OCI-LY1 (cell line): ENCODE measurements at regions not wholly inside any gene's neighbourhood (a gene's known extent, or its start where the extent isn't known, plus 50 kb on each side); places are given as distances from the start of the nearest gene placed in this dataset.

ENCODE experiments used
- H2AFZ ChIP-seq: fragments of 200-600 bp; sonication (generic), shearing (Covaris generic); 2 replicates; pipeline ENCODE4 v1.6.0; 2014; ENCODE audit warnings: antibody characterized with exemption, mild to moderate bottlenecking, low read length
- H3F3A ChIP-seq: fragments of 200-600 bp; sonication (generic), shearing (Covaris generic); 2 replicates; pipeline ENCODE4 v1.6.0; 2014; ENCODE audit warnings: mild to moderate bottlenecking, antibody characterized with exemption, low read length, moderate library complexity; ENCODE audit not compliant: insufficient read depth
- H3K27ac ChIP-seq: fragments of 200-600 bp; sonication (generic); 2 replicates; pipeline ENCODE4 v1.5.1; 2014; ENCODE audit warnings: low read length, mixed run types, mild to moderate bottlenecking, low read depth; ENCODE audit not compliant: poor library complexity, severe bottlenecking
- H3K27me3 ChIP-seq: fragments of 200-600 bp; sonication (generic); 2 replicates; pipeline ENCODE4 v1.6.0; 2014; ENCODE audit warnings: antibody characterized with exemption, mild to moderate bottlenecking, low read length, moderate library complexity; ENCODE audit not compliant: insufficient read depth
- H3K36me3 ChIP-seq: fragments of 200-600 bp; sonication (generic); 2 replicates; pipeline ENCODE4 v1.6.1; 2014; ENCODE audit warnings: mild to moderate bottlenecking, antibody characterized with exemption, low read length, moderate library complexity, mixed read lengths; ENCODE audit not compliant: insufficient read depth
- H3K4me1 ChIP-seq: fragments of 200-600 bp; sonication (generic); 2 replicates; pipeline ENCODE4 v1.5.1; 2014; ENCODE audit warnings: mild to moderate bottlenecking, low read length, moderate library complexity; ENCODE audit not compliant: insufficient read depth, severe bottlenecking
- H3K4me2 ChIP-seq: fragments of 200-600 bp; sonication (generic), shearing (Covaris generic); 2 replicates; pipeline ENCODE4 v1.6.1; 2014; ENCODE audit warnings: low read length
- H3K4me3 ChIP-seq: fragments of 200-600 bp; sonication (generic); 2 replicates; pipeline ENCODE4 v1.5.1; 2014; ENCODE audit warnings: low read length, low read depth, mild to moderate bottlenecking, mixed read lengths; ENCODE audit not compliant: poor library complexity, severe bottlenecking
- H3K79me2 ChIP-seq: fragments of 200-600 bp; shearing (Covaris generic); 2 replicates; pipeline ENCODE4 v1.6.1; 2016; ENCODE audit warnings: mixed run types, low read length, mixed read lengths; ENCODE audit not compliant: insufficient read depth
- H3K9ac ChIP-seq: fragments of 200-600 bp; sonication (generic), shearing (Covaris generic); 2 replicates; pipeline ENCODE4 v1.6.1; 2014; ENCODE audit warnings: mild to moderate bottlenecking, low read length, mixed read lengths
- H3K9me2 ChIP-seq: fragments of 200-600 bp; sonication (generic), shearing (Covaris generic); 2 replicates; pipeline ENCODE4 v1.6.1; 2014; ENCODE audit warnings: low read depth, mild to moderate bottlenecking, low read length, mixed read lengths
- H3K9me3 ChIP-seq: fragments of 200-600 bp; shearing (Covaris generic); 2 replicates; pipeline ENCODE4 v1.6.1; 2014; ENCODE audit warnings: low read length, mixed read lengths
- H4K20me1 ChIP-seq: fragments of 200-600 bp; sonication (generic), shearing (Covaris generic); 2 replicates; pipeline ENCODE4 v1.6.0; 2016; ENCODE audit warnings: mild to moderate bottlenecking, low read length; ENCODE audit not compliant: insufficient read depth
- EZH2 ChIP-seq: fragments of 200-600 bp; sonication (generic), shearing (Covaris generic); IDR thresholded peaks from 2 replicates; pipeline ENCODE4 v1.8.0; 2017; ENCODE audit warnings: borderline replicate concordance, mixed run types, mild to moderate bottlenecking, antibody characterized with exemption, low read length, moderate library complexity, mixed read lengths
- TF ChIP-seq, protein P1 (sequence below): fragments of 200-600 bp; sonication (generic), shearing (Covaris generic); IDR thresholded peaks from 2 replicates; pipeline ENCODE4 v1.5.1; 2017; ENCODE audit warnings: mild to moderate bottlenecking, antibody characterized with exemption, low read length, moderate library complexity, mixed read lengths

DNA sequence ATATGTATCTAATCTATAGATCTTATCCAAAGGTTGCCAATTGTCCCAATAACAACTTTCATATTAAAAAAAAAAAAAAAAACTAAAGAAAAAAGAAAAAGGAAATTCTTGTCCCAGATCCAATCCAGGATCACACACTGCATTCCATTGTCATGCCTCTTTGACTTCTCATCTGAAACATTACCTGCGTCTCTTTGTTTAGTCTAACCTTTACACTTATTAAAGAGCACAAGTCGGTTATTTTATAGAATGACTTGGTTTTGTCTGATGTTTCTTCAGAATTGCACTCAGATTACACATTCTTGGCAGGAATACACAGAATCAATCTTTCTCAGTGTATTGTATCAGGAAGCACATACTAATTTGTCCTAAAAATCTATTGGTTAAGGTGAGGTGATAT, 392.5 kb upstream of the KLHL29 start:
- TF ChIP-seq, protein P1, sequence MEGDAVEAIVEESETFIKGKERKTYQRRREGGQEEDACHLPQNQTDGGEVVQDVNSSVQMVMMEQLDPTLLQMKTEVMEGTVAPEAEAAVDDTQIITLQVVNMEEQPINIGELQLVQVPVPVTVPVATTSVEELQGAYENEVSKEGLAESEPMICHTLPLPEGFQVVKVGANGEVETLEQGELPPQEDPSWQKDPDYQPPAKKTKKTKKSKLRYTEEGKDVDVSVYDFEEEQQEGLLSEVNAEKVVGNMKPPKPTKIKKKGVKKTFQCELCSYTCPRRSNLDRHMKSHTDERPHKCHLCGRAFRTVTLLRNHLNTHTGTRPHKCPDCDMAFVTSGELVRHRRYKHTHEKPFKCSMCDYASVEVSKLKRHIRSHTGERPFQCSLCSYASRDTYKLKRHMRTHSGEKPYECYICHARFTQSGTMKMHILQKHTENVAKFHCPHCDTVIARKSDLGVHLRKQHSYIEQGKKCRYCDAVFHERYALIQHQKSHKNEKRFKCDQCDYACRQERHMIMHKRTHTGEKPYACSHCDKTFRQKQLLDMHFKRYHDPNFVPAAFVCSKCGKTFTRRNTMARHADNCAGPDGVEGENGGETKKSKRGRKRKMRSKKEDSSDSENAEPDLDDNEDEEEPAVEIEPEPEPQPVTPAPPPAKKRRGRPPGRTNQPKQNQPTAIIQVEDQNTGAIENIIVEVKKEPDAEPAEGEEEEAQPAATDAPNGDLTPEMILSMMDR: no peak
- TF ChIP-seq EZH2: no peak
- no peaks in the 10 kb centered on the region for H3K9me3 ChIP-seq
- H3K36me3 ChIP-seq: no peaks in the 10 kb centered on the region
- H4K20me1 ChIP-seq: no peaks in the 10 kb centered on the region
- no peak overlapping the region for H2AFZ ChIP-seq
- no peak overlapping the region for H3K27ac ChIP-seq
- no peaks in the 10 kb centered on the region for H3K27me3 ChIP-seq
- H3K9ac ChIP-seq: no peak overlapping the region
- H3K4me1 ChIP-seq: no peaks in the 10 kb centered on the region
- no peaks in the 10 kb centered on the region for H3K79me2 ChIP-seq
- H3F3A ChIP-seq: no peaks in the 10 kb centered on the region
- no peak overlapping the region for H3K4me2 ChIP-seq
- no peak overlapping the region for H3K4me3 ChIP-seq
- H3K9me2 ChIP-seq: no peaks in the 10 kb centered on the region

DNA sequence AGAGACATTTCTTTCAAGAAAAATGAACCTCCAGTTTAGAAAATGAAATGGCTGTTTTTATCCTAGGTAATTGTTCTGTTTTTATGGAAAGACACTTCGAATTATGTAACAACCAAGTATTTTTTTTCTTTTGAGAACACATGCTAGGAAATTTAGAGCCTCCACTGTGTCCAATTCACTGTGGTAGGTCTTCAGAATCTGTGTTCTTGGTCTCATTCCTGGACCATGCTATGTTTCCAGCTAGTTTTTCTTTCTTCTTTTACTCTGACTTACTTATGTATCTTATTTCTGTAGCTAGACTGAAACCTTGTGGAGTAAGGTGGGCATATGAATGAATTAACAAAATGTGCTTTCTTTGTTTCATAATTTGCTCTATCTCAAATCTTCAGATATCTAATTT, 391.7 kb upstream of the KLHL29 start:
- no peaks in the 10 kb centered on the region for H3F3A ChIP-seq
- no peaks in the 10 kb centered on the region for H4K20me1 ChIP-seq
- TF ChIP-seq EZH2: no peak
- TF ChIP-seq, protein P1: no peak
- H3K4me1 ChIP-seq: no peaks in the 10 kb centered on the region
- H3K27me3 ChIP-seq: no peaks in the 10 kb centered on the region
- no peak overlapping the region for H2AFZ ChIP-seq
- H3K4me2 ChIP-seq: no peak overlapping the region
- no peak overlapping the region for H3K4me3 ChIP-seq
- no peak overlapping the region for H3K27ac ChIP-seq
- H3K36me3 ChIP-seq: no peaks in the 10 kb centered on the region
- H3K9me3 ChIP-seq: no peaks in the 10 kb centered on the region
- H3K9me2 ChIP-seq: no peaks in the 10 kb centered on the region
- H3K9ac ChIP-seq: no peak overlapping the region
- H3K79me2 ChIP-seq: no peaks in the 10 kb centered on the region

DNA sequence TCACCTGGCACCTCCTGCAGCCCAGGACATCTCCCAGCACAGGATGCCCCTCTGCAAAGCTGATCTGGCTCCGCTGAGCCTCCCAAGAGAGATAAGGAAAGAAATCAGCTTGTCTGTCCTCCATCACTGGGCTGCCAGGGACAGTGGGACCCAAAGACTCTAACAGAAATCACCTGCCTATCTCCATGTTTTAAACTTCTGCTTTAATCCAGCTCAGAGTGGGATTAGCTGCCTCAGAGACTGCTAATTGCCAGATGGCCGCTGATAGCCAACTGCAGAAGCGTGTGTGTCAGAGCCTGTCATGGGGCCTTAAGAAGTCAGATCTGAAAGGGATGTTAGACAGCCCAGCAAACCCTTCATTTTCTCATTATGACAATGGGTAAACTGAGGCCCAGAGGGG, 389.4 kb upstream of the KLHL29 start:
- no peaks in the 10 kb centered on the region for H3K9me2 ChIP-seq
- no peaks in the 10 kb centered on the region for H3F3A ChIP-seq
- H3K27me3 ChIP-seq: no peaks in the 10 kb centered on the region
- no peaks in the 10 kb centered on the region for H3K79me2 ChIP-seq
- H3K9ac ChIP-seq: no peak overlapping the region
- no peak for TF ChIP-seq EZH2
- TF ChIP-seq, protein P1: no peak
- H3K36me3 ChIP-seq: no peaks in the 10 kb centered on the region
- H3K4me1 ChIP-seq: no peaks in the 10 kb centered on the region
- no peak overlapping the region for H3K4me3 ChIP-seq
- no peak overlapping the region for H2AFZ ChIP-seq
- no peak overlapping the region for H3K4me2 ChIP-seq
- H3K9me3 ChIP-seq: no peaks in the 10 kb centered on the region
- H3K27ac ChIP-seq: no peak overlapping the region
- H4K20me1 ChIP-seq: no peaks in the 10 kb centered on the region
